GM21529 (cell line): ENCODE measurements at regions not wholly inside any gene's neighbourhood (a gene's known extent, or its start where the extent isn't known, plus 50 kb on each side); places are given as distances from the start of the nearest gene placed in this dataset.

Experiments used
- ATAC-seq: cut with Tn5 transposase; IDR thresholded peaks from one replicate; pipeline ENCODE4 v1.9.1; 2021; ENCODE audit not compliant: unreplicated experiment

GRCh38 chr2:167534443-167534842 lies 646.2 kb downstream of the XIRP2 start:
- ATAC-seq: no peak

- ATAC-seq: no peak
Measured at GRCh38 chr2:167524786-167525185, 636.5 kb downstream of the XIRP2 start.

DNA sequence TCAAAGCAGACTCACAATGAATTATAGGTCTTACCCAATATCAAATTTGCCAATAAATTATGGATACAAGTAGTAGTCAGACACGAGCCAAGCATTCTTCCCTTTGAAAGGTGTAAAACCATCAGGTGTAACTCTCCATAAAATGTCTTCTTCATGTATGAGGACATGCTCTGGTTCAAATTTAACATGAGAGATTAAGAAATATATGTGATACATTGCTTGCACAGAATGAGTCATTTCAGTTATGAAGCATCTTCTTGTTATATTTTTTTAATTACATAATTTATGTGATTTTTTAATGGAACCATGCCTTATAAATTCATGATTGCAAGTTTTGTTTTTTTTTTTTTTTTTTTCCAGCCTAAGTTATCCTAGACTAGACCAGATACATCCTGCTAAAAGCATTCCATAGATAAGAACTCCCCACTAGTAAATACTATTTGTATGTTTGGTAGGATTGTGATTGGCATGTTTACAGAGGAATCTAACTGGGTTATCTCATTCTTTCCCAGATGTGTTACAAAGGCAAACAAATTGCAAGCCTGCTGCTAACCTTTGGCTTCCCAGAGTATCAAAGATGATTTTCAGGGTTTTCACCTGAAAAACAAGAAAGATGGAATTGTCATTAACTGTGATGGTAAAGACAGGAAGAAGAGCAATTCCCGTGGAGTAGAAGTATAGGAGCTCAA lies 621.9 kb downstream of the XIRP2 start:
- ATAC-seq: no peak

DNA sequence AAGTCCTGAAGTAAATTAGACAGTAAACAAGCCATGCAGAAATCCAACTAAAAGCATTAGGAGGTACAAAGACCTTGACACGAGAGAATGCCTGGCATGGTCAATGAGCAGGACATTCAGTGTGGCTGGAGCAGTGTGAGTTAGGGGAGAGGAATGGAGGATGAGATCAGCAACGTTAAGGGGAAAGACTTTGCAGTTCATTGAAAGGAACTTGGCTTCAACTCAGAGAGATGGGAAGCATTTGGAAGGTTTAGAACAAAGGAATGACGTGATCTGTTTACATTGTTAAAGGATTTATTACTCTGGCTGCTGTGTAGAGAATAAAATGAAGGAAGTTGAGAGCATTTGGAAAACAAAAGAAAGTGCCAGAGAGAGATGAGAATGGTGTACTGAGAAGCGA lies 621.3 kb downstream of the XIRP2 start:
- ATAC-seq: no peak

- no peak for ATAC-seq
Measured at GRCh38 chr2:167508709-167509108, 620.4 kb downstream of the XIRP2 start.

DNA sequence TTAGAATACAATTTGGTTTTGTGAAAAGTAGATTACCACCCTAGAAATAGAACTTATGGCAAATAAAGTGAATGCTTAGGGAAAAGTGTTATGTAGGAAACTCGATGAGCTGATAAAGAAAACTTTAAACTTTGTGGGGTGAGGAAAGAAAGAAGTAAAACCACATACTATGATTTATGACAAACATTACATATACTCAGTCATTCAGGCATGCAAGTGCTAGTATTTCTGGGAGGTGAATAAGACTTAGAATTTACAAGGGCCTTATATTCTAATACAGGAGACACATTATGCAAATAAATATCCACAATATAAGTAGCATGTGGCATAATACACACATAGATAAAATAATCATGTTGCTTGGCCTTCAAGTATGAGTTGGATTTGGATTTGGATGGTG lies 618.1 kb downstream of the XIRP2 start:
- no peak for ATAC-seq

DNA sequence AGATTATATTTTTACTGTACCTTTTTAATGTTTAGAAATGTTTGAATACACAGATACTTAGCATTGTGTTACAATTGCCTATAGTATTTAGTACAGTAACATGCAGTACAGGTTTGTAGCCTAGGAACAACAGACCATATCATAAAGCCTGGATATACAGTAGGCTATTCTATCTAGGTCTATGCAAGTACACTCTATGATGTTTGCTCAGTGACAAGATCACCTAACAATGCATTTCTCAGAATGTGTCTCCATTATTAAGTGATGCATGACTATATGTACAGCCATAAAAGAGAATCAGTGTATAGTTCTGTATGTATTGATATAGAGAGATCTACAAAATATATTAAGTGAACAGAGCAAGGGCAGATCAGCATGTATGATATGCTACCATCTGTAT lies 616.4 kb downstream of the XIRP2 start:
- no peak for ATAC-seq

- ATAC-seq: no peak
Measured at GRCh38 chr2:167504061-167504460, 615.8 kb downstream of the XIRP2 start.

DNA sequence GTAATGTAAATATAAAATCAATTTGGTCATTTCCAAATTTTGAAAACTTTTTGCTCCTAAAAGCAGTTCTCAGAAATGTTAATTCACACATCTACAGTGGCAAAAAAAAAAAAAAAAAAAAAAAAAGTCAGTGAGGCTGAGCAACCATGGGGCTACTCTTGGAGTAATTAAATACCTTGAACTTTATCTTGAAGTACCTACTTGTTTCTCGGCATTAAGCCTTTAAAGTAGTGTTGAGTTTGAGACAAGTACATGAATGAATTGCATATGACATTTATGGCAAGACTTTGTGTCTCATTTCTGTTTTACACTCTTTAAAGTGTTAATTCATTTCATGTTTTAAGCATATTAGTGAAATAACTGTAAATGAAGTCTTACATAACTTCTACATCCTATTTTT lies 613.3 kb downstream of the XIRP2 start:
- ATAC-seq: no peak

- no peak for ATAC-seq
Measured at GRCh38 chr2:167493862-167494261, 605.6 kb downstream of the XIRP2 start.

GRCh38 chr2:167492486-167492885 lies 604.2 kb downstream of the XIRP2 start:
- no peak for ATAC-seq

- ATAC-seq: no peak
Measured at GRCh38 chr2:167491788-167492187, 603.5 kb downstream of the XIRP2 start.

- ATAC-seq: no peak
Measured at GRCh38 chr2:167490455-167490854, 602.2 kb downstream of the XIRP2 start.

- ATAC-seq: no peak
Measured at GRCh38 chr2:167489325-167489724, 601.0 kb downstream of the XIRP2 start.

DNA sequence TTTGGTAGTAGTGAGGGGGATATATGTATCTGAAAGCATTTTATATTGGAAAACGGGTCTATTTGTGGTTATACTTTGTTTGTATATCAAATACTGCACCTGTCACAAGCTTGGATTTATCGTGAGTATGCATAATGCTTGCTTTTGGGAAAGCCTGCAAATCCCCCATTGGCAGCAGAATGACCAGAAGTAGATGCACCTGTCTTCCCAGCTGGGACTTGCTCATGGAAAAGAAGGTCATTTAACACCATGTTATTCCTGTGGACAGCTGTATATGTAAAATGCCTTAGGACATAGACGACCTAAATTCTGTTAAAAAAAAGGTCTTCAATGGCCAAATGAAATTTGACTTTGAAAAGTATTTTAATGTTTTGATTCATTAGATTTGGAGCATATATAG lies 599.4 kb downstream of the XIRP2 start:
- no peak for ATAC-seq

- ATAC-seq: no peak
Measured at GRCh38 chr2:167484875-167485274, 596.6 kb downstream of the XIRP2 start.

- no peak for ATAC-seq
Measured at GRCh38 chr2:167480986-167481309, 592.7 kb downstream of the XIRP2 start.

GRCh38 chr2:167480232-167480985 lies 592.1 kb downstream of the XIRP2 start:
- ATAC-seq: no peak

DNA sequence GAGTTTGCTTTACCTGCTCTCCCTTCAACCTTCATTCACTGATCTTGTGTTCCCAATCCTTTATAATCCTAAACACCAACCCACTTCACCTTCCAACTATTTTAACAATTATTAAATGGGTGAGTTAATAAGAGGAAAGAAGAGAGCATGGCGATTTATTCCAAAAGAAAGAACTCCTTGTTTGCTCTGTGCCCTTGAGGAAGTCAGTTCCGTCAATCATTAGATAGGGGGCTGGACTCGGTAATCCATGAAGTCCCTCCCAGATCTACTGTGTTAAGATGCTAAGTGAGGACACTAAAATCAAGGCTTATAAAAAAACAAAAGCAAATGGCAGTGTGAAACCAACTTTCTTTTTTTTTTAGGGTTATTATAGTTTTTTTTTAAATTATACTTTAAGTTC lies 589.9 kb downstream of the XIRP2 start:
- no peak for ATAC-seq

DNA sequence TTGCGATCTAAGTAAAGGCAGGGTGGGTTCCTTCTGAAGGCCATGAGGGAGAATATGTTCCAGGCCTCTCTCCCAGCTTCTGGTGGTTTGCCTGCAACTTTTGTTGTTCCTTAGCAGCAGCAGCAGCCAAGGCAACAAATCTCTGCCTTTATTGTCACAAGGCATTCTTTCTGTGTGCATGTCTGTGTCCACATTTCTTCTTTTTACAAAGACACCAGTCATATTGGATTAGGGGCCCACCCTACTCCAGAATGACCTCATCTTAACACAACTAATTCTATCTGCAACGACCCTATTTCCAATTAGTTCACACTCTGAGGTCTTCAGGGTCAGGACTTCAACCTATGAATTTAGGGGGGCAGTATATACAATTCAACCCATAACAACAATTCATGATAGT lies 587.5 kb downstream of the XIRP2 start:
- no peak for ATAC-seq

GRCh38 chr2:167471734-167472133 lies 583.5 kb downstream of the XIRP2 start:
- peak; percentile 51 for ATAC-seq

- ATAC-seq: no peak
Measured at GRCh38 chr2:167471332-167471731, 583.1 kb downstream of the XIRP2 start.

DNA sequence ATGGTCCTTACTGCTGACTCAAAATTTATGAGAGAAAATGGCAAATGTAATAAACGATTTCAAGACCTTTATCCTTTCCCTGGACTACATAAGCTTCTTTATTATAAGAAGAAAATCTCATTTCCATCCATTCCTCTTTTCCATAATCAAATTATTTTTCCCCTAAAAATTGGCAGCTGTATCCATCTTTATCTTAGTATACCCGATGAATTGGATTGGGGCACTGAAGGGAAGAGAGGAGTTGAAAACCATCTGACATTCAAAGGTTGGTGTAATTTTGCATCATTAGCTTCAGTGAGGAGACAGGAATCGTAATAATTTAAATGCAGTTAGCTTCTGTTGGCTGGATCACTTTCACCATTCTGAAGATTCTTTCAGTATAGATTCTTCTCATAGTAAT lies 574.1 kb downstream of the XIRP2 start:
- no peak for ATAC-seq
